ENCODE measurements at regions not wholly inside any gene's neighbourhood (a gene's known extent, or its start where the extent isn't known, plus 50 kb on each side); places are given as distances from the start of the nearest gene placed in this dataset.

DNA sequence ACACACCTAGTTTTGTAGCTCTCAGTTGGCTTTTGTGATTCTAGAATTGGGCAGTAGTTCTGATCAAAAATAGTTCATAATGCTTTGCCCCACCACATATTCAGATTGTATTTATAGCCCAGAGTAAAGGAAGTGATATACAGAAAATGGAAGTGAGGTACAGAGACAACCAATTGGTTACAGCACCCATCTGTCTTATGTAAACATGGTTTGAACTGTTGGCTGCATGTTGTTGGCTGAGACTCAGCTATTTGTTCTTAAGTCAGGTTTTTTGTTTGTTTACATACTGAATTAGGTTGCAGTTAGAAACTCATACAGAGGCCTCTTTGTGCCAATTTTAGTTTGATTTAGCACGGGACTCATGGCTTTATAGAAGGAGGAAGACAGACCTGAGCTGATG lies 158.9 kb upstream of the GPR26 start:
- no peaks in the 10 kb centered on the region; the same call in none of the 2 replicates for H3K27me3 Mint-ChIP-seq (ENCODE audit: low read depth)
- Histone ChIP-seq H3K79me1 (ENCODE audit: insufficient read depth, low read depth, low read length, poor library complexity, severe bottlenecking) (no peaks in the 10 kb centered on the region), H4K91ac (ENCODE audit: insufficient read length, low read depth, low read length) (no peak overlapping the region), H3K4me1 (ENCODE audit: insufficient read depth, low read length) (no peaks in the 10 kb centered on the region), H3K18ac (ENCODE audit: insufficient read length, low read depth, low read length) (no peak overlapping the region), H3K23me2 (ENCODE audit: insufficient read length, low read depth, low read length, poor library complexity, severe bottlenecking) (no peaks in the 10 kb centered on the region), H2BK120ac (ENCODE audit: low read depth, low read length, poor library complexity, severe bottlenecking) (no peak overlapping the region), H3K56ac (ENCODE audit: insufficient read length, low read depth, low read length) (no peak overlapping the region), H3K4ac (ENCODE audit: low read depth, low read length) (no peak overlapping the region), H3K79me2 (ENCODE audit: insufficient read depth, low read length) (no peaks in the 10 kb centered on the region), H3K4me2 (ENCODE audit: insufficient read depth, insufficient read length, low read length) (no peak overlapping the region), H2BK15ac (ENCODE audit: low read depth, low read length) (no peak overlapping the region), H3K14ac (ENCODE audit: insufficient read depth, low read length) (no peak overlapping the region), H4K8ac (replicated peaks; ENCODE audit: insufficient read length, low read depth, low read length) (no peak overlapping the region), H2AFZ (ENCODE audit: low read length) (no peak overlapping the region), H3K27me3 (ENCODE audit: insufficient read depth, low read length) (no peaks in the 10 kb centered on the region), H2AK5ac (ENCODE audit: insufficient read length, low read length) (no peak overlapping the region), H3K23ac (ENCODE audit: insufficient read length, low read depth, low read length) (no peak overlapping the region), H3K9me3 (ENCODE audit: control insufficient read depth, low read depth, low read length) (no peaks in the 10 kb centered on the region), H4K5ac (ENCODE audit: insufficient read length, low read depth, low read length) (no peak overlapping the region), H2BK20ac (ENCODE audit: low read depth, low read length, poor library complexity, severe bottlenecking) (no peak overlapping the region), H3K9ac (ENCODE audit: extremely low read depth, insufficient read length, low read length) (no peak overlapping the region), H3K27ac (ENCODE audit: insufficient read length, low read depth, low read length) (no peak overlapping the region), H3T11ph (ENCODE audit: low read length) (no peak overlapping the region), H4K20me1 (ENCODE audit: control insufficient read depth, insufficient read depth, insufficient read length) (no peaks in the 10 kb centered on the region), H2BK5ac (ENCODE audit: insufficient read length, low read length) (no peak overlapping the region), H2BK12ac (ENCODE audit: insufficient read length, low read depth, low read length) (no peak overlapping the region)
- H3K27ac Mint-ChIP-seq, result no peak overlapping the region
- no CpG with 5 or more reads among the region's 1 CpG for WGBS (ENCODE audit: extremely low coverage, insufficient read length, low lambda C conversion rate)
- TF ChIP-seq, protein P1, sequence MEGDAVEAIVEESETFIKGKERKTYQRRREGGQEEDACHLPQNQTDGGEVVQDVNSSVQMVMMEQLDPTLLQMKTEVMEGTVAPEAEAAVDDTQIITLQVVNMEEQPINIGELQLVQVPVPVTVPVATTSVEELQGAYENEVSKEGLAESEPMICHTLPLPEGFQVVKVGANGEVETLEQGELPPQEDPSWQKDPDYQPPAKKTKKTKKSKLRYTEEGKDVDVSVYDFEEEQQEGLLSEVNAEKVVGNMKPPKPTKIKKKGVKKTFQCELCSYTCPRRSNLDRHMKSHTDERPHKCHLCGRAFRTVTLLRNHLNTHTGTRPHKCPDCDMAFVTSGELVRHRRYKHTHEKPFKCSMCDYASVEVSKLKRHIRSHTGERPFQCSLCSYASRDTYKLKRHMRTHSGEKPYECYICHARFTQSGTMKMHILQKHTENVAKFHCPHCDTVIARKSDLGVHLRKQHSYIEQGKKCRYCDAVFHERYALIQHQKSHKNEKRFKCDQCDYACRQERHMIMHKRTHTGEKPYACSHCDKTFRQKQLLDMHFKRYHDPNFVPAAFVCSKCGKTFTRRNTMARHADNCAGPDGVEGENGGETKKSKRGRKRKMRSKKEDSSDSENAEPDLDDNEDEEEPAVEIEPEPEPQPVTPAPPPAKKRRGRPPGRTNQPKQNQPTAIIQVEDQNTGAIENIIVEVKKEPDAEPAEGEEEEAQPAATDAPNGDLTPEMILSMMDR (conservative IDR thresholded peaks at IDR 0.05), result no peak
- H3K4me3 Mint-ChIP-seq, result no peak overlapping the region
- H3K36me3 Mint-ChIP-seq (ENCODE audit: insufficient read depth in 1 of 3, low read depth in 3 of 3), result peaks cover 0 to 5% (median 2%) of the 10 kb centered on the region in 3 experiments; a peak in 2 of 7 replicates
- no peak for DNase-seq
- H3K4me1 Mint-ChIP-seq, result peaks cover 0 to 5% of the 10 kb centered on the region in 2 experiments; a peak in 3 of 4 replicates
- no peaks in the 10 kb centered on the region; a peak in 1 of 5 replicates for H3K9me3 Mint-ChIP-seq

Data from H9 (cell line).